Natural killer cell treated with Interleukin-12 subunit alpha and Interleukin-12 subunit beta and Interleukin-15 and Interleukin-18, amount 100 ng/mL, for 72 hours (primary cell): ENCODE measurements at regions not wholly inside any gene's neighbourhood (a gene's known extent, or its start where the extent isn't known, plus 50 kb on each side); places are given as distances from the start of the nearest gene placed in this dataset.

ENCODE experiments used
- ATAC-seq, 2 donors: fragments of 150-1000 bp; cut with Tn5 transposase in 1 of 2; sonication (Bioruptor Pico), chemical (Tn5 transposase) in 1 of 2; 2 replicates each; pipeline ENCODE4 v1.10.0; 2021
- DNase-seq: peaks from one replicate; pipeline ENCODE4 v3.0.0; 2022; ENCODE audit warnings: low spot score
- H3K27ac Mint-ChIP-seq, 2 donors: 1 replicate in 1 of 2; 2 replicates in 1 of 2; pipeline ENCODE4 v1.8.0; 2022; ENCODE audit warnings: mixed read lengths in 2 of 2, mild to moderate bottlenecking in 1 of 2, moderate library complexity in 1 of 2
- H3K27me3 Mint-ChIP-seq, 2 donors: 1 replicate in 1 of 2; 2 replicates in 1 of 2; pipeline ENCODE4 v1.8.0; 2022; ENCODE audit warnings: mixed read lengths in 2 of 2
- H3K36me3 Mint-ChIP-seq: one replicate; pipeline ENCODE4 v1.8.0; 2022; ENCODE audit warnings: mixed read lengths
- H3K4me1 Mint-ChIP-seq, 2 donors: 1 replicate in 1 of 2; 2 replicates in 1 of 2; pipeline ENCODE4 v1.8.0; 2022; ENCODE audit warnings: low read depth in 2 of 2, mixed read lengths in 2 of 2, mild to moderate bottlenecking in 1 of 2
- H3K4me3 Mint-ChIP-seq: one replicate; pipeline ENCODE4 v1.8.0; 2022; ENCODE audit warnings: mixed read lengths
- H3K9me3 Mint-ChIP-seq: 2 replicates; pipeline ENCODE4 v1.8.0; 2022; ENCODE audit warnings: mixed read lengths

DNA sequence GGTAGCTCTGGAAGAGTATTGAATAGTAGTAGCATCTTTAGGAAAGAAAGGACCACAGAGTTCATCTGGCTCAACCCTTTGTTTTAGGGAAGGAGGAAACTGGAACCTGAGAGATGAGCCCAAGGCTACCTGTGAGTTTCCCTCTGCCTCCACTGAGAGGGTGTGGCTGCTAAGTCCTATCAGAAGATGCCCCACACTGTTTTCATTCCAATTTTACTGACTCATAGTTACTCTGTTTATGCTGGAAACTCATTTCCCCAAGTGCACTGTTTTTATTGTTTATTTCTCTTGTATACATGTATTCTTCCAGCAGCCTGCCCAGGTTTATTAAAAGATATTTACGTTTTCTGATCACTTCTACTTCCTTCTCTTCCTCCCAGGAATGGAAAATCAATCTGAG is 127.4 kb upstream of the ARHGAP5 start:
- Mint-ChIP-seq H3K27me3 (peaks cover 13 to 27% of the 10 kb centered on the region in 2 donors), H3K27ac (no peak overlapping the region), H3K36me3 (no peaks in the 10 kb centered on the region), H3K9me3 (no peaks in the 10 kb centered on the region), H3K4me3 (no peak overlapping the region), H3K4me1 (no peaks in the 10 kb centered on the region)
- DNase-seq: no peak
- ATAC-seq: no peak

- no peak overlapping the region for H3K4me3 Mint-ChIP-seq
- H3K9me3 Mint-ChIP-seq: no peaks in the 10 kb centered on the region
- H3K36me3 Mint-ChIP-seq: no peaks in the 10 kb centered on the region
- DNase-seq (no peak), ATAC-seq (no peak)
- peaks cover 13 to 27% of the 10 kb centered on the region in 2 donors for H3K27me3 Mint-ChIP-seq
- no peaks in the 10 kb centered on the region for H3K4me1 Mint-ChIP-seq
- no peak overlapping the region for H3K27ac Mint-ChIP-seq
Measured at GRCh38 chr14:31950331-31950730, 126.8 kb upstream of the ARHGAP5 start.

GRCh38 chr14:31950764-31951637 is 126.1 kb upstream of the ARHGAP5 start:
- DNase-seq: no peak
- Mint-ChIP-seq H3K4me3 (no peak overlapping the region), H3K36me3 (no peaks in the 10 kb centered on the region), H3K27ac (no peak overlapping the region), H3K9me3 (no peaks in the 10 kb centered on the region), H3K4me1 (no peaks in the 10 kb centered on the region), H3K27me3 (peaks cover 13 to 27% of the 10 kb centered on the region in 2 donors)
- no peak for ATAC-seq

GRCh38 chr14:31951638-31951964 is 125.5 kb upstream of the ARHGAP5 start:
- no peaks in the 10 kb centered on the region for H3K36me3 Mint-ChIP-seq
- DNase-seq (no peak), ATAC-seq (no peak)
- H3K4me1 Mint-ChIP-seq: no peaks in the 10 kb centered on the region
- peaks cover 13 to 31% of the 10 kb centered on the region in 2 donors for H3K27me3 Mint-ChIP-seq
- no peak overlapping the region for H3K4me3 Mint-ChIP-seq
- H3K9me3 Mint-ChIP-seq: no peaks in the 10 kb centered on the region
- no peak overlapping the region for H3K27ac Mint-ChIP-seq

- Mint-ChIP-seq H3K9me3 (no peaks in the 10 kb centered on the region), H3K27ac (no peak overlapping the region), H3K27me3 (peaks cover 13 to 32% of the 10 kb centered on the region in 2 donors), H3K4me1 (no peaks in the 10 kb centered on the region), H3K4me3 (no peak overlapping the region), H3K36me3 (no peaks in the 10 kb centered on the region)
- DNase-seq: no peak
- no peak for ATAC-seq
Measured at GRCh38 chr14:31952573-31952972, 124.5 kb upstream of the ARHGAP5 start.

DNA sequence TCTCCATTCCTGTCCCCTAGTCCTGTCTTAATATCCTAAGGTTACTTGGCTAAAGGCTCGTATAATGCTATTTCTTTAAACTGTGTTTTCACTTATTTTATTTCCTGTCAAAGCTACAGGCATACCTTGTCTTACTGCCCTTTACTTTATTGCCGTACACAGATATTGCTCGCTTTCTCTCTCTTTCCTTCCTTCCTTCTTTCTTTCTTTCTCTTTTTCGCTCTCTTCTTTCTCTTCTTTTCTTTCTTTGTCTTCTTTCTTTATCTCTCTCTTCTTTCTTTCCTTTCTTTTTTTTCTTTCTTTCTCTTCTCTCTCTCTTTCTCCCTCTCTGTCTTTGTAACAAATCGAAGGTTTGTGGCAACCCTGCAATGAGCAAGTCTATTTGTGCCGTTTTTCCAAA is 123.9 kb upstream of the ARHGAP5 start:
- no peak overlapping the region for H3K4me3 Mint-ChIP-seq
- ATAC-seq: no peak
- no peaks in the 10 kb centered on the region for H3K9me3 Mint-ChIP-seq

DNA sequence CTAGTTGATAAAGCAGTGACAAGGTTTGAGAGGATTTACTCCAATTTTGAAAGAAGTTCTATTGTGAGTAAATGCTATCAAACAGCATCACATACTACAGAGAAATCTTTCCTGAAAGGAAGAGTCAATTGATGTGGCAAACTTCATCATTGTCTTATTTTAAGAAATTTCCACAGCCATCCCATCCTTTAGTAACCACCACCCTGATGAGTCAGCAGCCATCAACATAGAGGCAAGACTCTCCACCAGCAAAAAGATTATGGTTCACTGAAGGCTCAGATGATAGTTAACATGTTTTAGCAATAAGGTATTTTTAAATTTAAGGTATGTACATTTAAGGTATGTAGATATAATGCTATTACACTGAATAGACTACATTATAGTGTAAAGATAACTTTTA is 122.1 kb upstream of the ARHGAP5 start:
- Mint-ChIP-seq H3K27me3 (peaks cover 6 to 24% of the 10 kb centered on the region in 2 donors), H3K36me3 (no peaks in the 10 kb centered on the region), H3K4me3 (no peak overlapping the region), H3K4me1 (no peaks in the 10 kb centered on the region), H3K27ac (no peak overlapping the region), H3K9me3 (no peaks in the 10 kb centered on the region)
- DNase-seq: no peak
- no peak for ATAC-seq

More for the DNA sequence above, 123.9 kb upstream of the ARHGAP5 start:
- Mint-ChIP-seq H3K27me3 (peaks cover 11 to 27% of the 10 kb centered on the region in 2 donors), H3K4me1 (no peaks in the 10 kb centered on the region), H3K36me3 (no peaks in the 10 kb centered on the region), H3K27ac (no peak overlapping the region)
- DNase-seq: no peak

GRCh38 chr14:31955936-31956579 is 121.0 kb upstream of the ARHGAP5 start:
- peaks cover 3 to 26% of the 10 kb centered on the region in 2 donors for H3K27me3 Mint-ChIP-seq
- no peak overlapping the region for H3K4me3 Mint-ChIP-seq
- peaks cover 4% of the 10 kb centered on the region for H3K9me3 Mint-ChIP-seq
- H3K4me1 Mint-ChIP-seq: no peaks in the 10 kb centered on the region
- DNase-seq (no peak), ATAC-seq (no peak)
- H3K36me3 Mint-ChIP-seq: peaks cover 6% of the 10 kb centered on the region
- H3K27ac Mint-ChIP-seq: no peak overlapping the region

DNA sequence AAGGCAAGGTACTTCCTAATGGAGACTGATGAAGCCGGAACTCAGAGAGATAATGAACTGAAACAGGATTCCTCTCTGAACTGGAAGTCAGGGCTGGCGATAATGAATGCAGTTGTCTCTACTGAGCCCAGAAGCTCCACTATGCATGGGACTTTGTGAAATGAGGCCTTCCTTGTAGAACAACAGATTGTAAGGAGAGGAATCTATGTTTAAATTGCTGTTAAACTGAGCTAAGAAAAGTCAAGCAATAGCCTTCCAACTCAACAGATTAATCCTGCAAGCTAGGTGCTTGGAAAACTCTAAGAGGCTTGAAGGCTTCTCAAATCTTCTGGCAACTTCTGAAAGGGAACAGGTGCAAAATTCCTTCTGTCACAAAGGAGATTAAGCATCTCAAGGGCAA is 119.5 kb upstream of the ARHGAP5 start:
- peaks cover 4% of the 10 kb centered on the region for H3K9me3 Mint-ChIP-seq
- H3K36me3 Mint-ChIP-seq: peaks cover 6% of the 10 kb centered on the region
- peaks cover 0 to 13% of the 10 kb centered on the region in 2 donors for H3K27me3 Mint-ChIP-seq
- no peak overlapping the region for H3K27ac Mint-ChIP-seq
- H3K4me3 Mint-ChIP-seq: no peak overlapping the region
- ATAC-seq (no peak), DNase-seq (no peak)
- H3K4me1 Mint-ChIP-seq: no peaks in the 10 kb centered on the region

- H3K4me3 Mint-ChIP-seq: no peak overlapping the region
- peaks cover 4% of the 10 kb centered on the region for H3K9me3 Mint-ChIP-seq
- peaks cover 6% of the 10 kb centered on the region for H3K36me3 Mint-ChIP-seq
Measured at GRCh38 chr14:31960039-31960438, 117.1 kb upstream of the ARHGAP5 start.

GRCh38 chr14:31961896-31962295 is 115.2 kb upstream of the ARHGAP5 start:
- Mint-ChIP-seq H3K36me3 (peaks cover 6% of the 10 kb centered on the region), H3K4me3 (no peak overlapping the region), H3K9me3 (peaks cover 4% of the 10 kb centered on the region), H3K27me3 (peaks cover 0 to 6% of the 10 kb centered on the region in 2 donors), H3K27ac (no peak overlapping the region), H3K4me1 (no peaks in the 10 kb centered on the region)
- ATAC-seq: no peak
- DNase-seq: no peak

More at GRCh38 chr14:31960039-31960438, 117.1 kb upstream of the ARHGAP5 start:
- H3K4me1 Mint-ChIP-seq: no peaks in the 10 kb centered on the region
- no peak overlapping the region for H3K27ac Mint-ChIP-seq
- ATAC-seq: no peak
- H3K27me3 Mint-ChIP-seq: peaks cover 0 to 12% of the 10 kb centered on the region in 2 donors
- DNase-seq: no peak

DNA sequence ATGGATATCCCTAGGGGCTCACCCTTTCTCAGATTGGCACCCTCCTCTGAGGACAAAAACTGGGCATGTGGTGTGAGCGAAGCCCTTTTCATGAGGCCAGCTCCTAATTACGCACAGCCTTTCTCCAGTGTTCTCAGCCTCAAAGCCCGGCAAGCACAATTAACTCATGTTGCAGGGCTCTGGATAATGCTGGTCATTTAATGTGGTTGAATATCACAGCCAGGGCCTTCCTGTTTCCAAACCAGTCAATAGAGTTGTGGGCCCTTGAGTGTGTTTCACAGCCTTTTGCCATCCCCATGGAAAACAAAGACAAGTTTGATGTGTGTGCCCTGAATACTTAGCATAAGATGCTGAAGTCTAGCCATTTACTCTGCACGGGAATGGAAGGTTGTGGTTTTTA is 114.2 kb upstream of the ARHGAP5 start:
- Mint-ChIP-seq H3K4me3 (no peak overlapping the region), H3K36me3 (peaks cover 6% of the 10 kb centered on the region), H3K27me3 (peaks cover 0 to 6% of the 10 kb centered on the region in 2 donors), H3K4me1 (no peaks in the 10 kb centered on the region), H3K27ac (no peak overlapping the region), H3K9me3 (peaks cover 4% of the 10 kb centered on the region)
- DNase-seq (no peak), ATAC-seq (no peak)

DNA sequence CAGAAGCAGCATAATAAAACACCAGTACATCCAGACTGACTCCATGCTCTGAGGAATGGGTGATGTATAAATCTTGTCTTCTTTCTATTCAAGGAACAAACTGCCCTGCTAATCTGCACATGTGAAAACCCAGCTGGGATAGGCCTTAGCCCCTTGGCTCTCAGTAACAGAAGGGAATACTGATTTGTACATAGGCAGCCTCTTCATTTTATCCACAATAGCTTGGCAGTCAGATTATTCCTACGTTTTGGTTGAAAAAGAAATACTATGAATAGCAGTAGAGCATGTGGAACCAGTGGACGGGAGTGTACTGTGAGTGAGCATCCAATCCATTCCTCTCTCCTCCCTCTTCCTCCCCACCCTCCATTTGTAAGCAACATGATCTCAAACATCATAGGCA is 113.5 kb upstream of the ARHGAP5 start:
- H3K9me3 Mint-ChIP-seq: peaks cover 4% of the 10 kb centered on the region
- ATAC-seq (no peak), DNase-seq (no peak)
- H3K4me3 Mint-ChIP-seq: no peak overlapping the region
- H3K27me3 Mint-ChIP-seq: peaks cover 0 to 6% of the 10 kb centered on the region in 2 donors
- no peak overlapping the region for H3K27ac Mint-ChIP-seq
- H3K36me3 Mint-ChIP-seq: peaks cover 6% of the 10 kb centered on the region
- H3K4me1 Mint-ChIP-seq: no peaks in the 10 kb centered on the region

- peaks cover 0 to 6% of the 10 kb centered on the region in 2 donors for H3K27me3 Mint-ChIP-seq
- no peak overlapping the region for H3K4me3 Mint-ChIP-seq
- H3K9me3 Mint-ChIP-seq: peaks cover 4% of the 10 kb centered on the region
- no peak overlapping the region for H3K27ac Mint-ChIP-seq
- DNase-seq (no peak), ATAC-seq (no peak)
- H3K36me3 Mint-ChIP-seq: peaks cover 6% of the 10 kb centered on the region
- H3K4me1 Mint-ChIP-seq: no peaks in the 10 kb centered on the region
Measured at GRCh38 chr14:31964490-31964889, 112.6 kb upstream of the ARHGAP5 start.
